Natural killer cell treated with Interleukin-12 subunit alpha and Interleukin-12 subunit beta and Interleukin-15 and Interleukin-18, amount 100 ng/mL, for 72 hours (primary cell): ENCODE measurements at regions not wholly inside any gene's neighbourhood (a gene's known extent, or its start where the extent isn't known, plus 50 kb on each side); places are given as distances from the start of the nearest gene placed in this dataset.
A peak's percentile ranks its signal among the peaks of the same experiment; 100 is the strongest.

Experiments
- ATAC-seq, 2 donors: fragments of 150-1000 bp; cut with Tn5 transposase in 1 of 2; sonication (Bioruptor Pico), chemical (Tn5 transposase) in 1 of 2; 2 replicates each; pipeline ENCODE4 v1.10.0; 2021
- DNase-seq: peaks from one replicate; pipeline ENCODE4 v3.0.0; 2022; ENCODE audit warnings: low spot score
- H3K27ac Mint-ChIP-seq, 2 donors: 1 replicate in 1 of 2; 2 replicates in 1 of 2; pipeline ENCODE4 v1.8.0; 2022; ENCODE audit warnings: mixed read lengths in 2 of 2, mild to moderate bottlenecking in 1 of 2, moderate library complexity in 1 of 2
- H3K27me3 Mint-ChIP-seq, 2 donors: 1 replicate in 1 of 2; 2 replicates in 1 of 2; pipeline ENCODE4 v1.8.0; 2022; ENCODE audit warnings: mixed read lengths in 2 of 2
- H3K36me3 Mint-ChIP-seq: one replicate; pipeline ENCODE4 v1.8.0; 2022; ENCODE audit warnings: mixed read lengths
- H3K4me1 Mint-ChIP-seq, 2 donors: 1 replicate in 1 of 2; 2 replicates in 1 of 2; pipeline ENCODE4 v1.8.0; 2022; ENCODE audit warnings: low read depth in 2 of 2, mixed read lengths in 2 of 2, mild to moderate bottlenecking in 1 of 2
- H3K4me3 Mint-ChIP-seq: one replicate; pipeline ENCODE4 v1.8.0; 2022; ENCODE audit warnings: mixed read lengths
- H3K9me3 Mint-ChIP-seq: 2 replicates; pipeline ENCODE4 v1.8.0; 2022; ENCODE audit warnings: mixed read lengths

DNA sequence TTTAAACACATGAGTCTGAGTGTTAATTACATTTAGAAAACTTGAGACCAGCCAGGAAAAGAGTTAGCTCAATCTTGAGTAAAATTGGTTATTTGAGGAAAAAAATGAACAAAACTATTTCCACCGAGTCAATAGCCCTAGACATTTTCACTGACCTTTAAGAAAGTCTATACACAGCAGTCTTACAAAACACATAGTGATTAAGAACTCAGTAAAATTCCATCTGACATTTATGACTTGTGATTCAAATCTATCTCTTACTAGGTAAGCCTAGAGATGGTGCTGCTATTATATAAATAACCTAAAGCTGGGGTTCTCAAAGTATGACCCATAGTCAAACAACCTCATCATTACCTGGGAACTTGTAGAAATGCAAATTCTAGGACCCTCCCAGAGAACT lies 109.1 kb upstream of the COL8A1 start:
- H3K4me1 Mint-ChIP-seq = no peaks in the 10 kb centered on the region
- no peak overlapping the region for H3K27ac Mint-ChIP-seq
- H3K9me3 Mint-ChIP-seq = peaks cover 9% of the 10 kb centered on the region
- DNase-seq (no peak), ATAC-seq (no peak)
- H3K36me3 Mint-ChIP-seq = no peaks in the 10 kb centered on the region
- H3K4me3 Mint-ChIP-seq = no peak overlapping the region
- H3K27me3 Mint-ChIP-seq = no peaks in the 10 kb centered on the region

DNA sequence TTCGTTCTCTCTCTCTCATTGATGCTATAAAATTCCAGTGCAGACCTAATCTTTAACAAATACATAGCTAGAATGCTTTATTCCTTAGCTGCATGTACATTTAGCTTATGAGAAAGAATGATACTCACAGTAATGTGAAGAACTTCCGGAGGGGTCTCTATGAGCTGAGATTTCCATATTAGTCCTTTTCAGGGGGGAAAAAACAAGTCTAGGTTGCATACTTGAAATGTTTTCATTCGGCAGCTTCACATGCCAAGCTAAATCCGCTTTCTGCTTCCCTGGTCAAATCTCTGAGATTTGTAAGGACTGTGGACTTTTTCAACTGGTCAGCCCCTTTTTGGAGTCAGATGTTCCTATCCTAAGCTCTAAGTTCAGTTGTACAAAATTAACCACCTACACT lies 111.5 kb upstream of the COL8A1 start:
- ATAC-seq (no peak), DNase-seq (no peak)
- Mint-ChIP-seq H3K27ac (no peak overlapping the region), H3K36me3 (no peaks in the 10 kb centered on the region), H3K4me1 (no peaks in the 10 kb centered on the region), H3K27me3 (no peaks in the 10 kb centered on the region), H3K4me3 (no peak overlapping the region), H3K9me3 (peaks cover 9% of the 10 kb centered on the region)

DNA sequence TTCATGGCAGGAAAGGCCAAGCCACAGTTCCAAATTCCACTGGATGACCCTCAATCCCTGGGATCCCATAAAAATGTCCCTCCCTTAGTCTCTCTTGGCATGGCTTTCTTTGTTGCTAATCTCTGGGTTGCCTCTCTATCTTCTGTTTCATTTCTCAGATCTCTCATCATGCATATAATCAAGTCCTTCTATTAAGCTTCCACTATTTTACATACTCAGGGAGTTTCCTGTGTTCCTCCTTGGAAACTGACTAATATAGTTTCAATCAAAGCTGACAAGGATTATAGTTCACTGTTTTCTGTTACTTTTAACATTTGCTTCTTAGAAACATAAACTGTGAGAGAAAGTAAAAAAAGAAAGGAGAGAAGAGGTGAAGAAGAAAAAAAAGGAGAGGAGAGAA lies 113.8 kb upstream of the COL8A1 start:
- no peaks in the 10 kb centered on the region for H3K36me3 Mint-ChIP-seq
- DNase-seq (no peak), ATAC-seq (no peak)
- no peaks in the 10 kb centered on the region for H3K27me3 Mint-ChIP-seq
- H3K4me1 Mint-ChIP-seq = no peaks in the 10 kb centered on the region
- peaks cover 13% of the 10 kb centered on the region for H3K9me3 Mint-ChIP-seq
- no peak overlapping the region for H3K4me3 Mint-ChIP-seq
- no peak overlapping the region for H3K27ac Mint-ChIP-seq

DNA sequence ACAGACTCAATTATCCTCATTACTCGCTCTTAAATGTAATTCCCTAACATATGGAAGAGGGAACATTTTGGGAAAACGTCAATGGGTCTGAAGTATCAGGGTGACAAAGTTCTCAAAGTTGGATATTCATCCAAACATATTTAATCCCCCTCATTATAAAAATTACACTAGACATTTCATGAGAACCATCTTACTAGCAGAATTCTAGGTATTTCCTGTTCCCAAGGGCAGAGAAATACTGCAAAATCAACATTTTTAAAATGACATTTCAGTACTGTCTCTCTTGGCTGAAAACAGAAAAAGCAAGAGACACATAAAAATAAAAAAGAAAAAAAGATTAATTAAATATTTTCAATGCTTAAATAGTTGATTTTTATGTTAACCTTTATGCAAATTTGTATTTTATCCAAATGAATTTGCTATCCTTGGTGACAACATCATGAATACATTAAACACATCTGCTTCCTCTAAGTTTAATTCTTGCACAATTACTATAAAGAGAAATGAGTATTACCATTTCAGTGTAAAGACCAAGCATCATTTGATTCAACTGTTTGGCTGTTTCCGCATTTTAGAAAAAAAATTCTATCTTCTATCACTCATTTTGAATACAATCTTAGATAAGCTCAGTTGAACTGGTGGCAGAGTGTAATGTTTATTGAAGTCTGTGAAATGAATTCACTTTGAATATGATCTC lies 114.8 kb upstream of the COL8A1 start:
- no peaks in the 10 kb centered on the region for H3K27me3 Mint-ChIP-seq
- no peak overlapping the region for H3K27ac Mint-ChIP-seq
- ATAC-seq = no peak
- no peaks in the 10 kb centered on the region for H3K36me3 Mint-ChIP-seq
- H3K4me3 Mint-ChIP-seq = no peak overlapping the region
- H3K4me1 Mint-ChIP-seq = no peaks in the 10 kb centered on the region
- H3K9me3 Mint-ChIP-seq = peaks cover 17% of the 10 kb centered on the region
- no peak for DNase-seq

DNA sequence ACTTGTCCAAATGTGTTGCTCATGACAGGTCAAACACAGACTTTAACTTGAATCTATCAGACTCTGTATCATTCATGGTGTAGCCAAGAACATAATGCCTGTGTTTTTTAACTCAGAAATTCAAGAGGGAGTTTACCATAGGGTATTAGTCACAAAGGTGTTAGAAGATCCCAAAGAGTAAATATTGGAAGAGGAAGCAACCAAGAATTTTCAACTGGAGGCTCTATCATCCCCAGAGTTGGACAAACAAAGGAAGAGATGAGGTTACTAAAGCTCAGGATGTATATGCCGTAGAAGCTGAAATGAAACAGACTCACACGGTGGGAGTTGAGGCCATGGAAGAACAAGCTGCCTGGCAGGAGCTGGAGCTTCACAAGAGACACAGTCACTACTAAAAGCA lies 116.2 kb upstream of the COL8A1 start:
- H3K9me3 Mint-ChIP-seq = peaks cover 17% of the 10 kb centered on the region
- no peak overlapping the region for H3K27ac Mint-ChIP-seq
- no peaks in the 10 kb centered on the region for H3K27me3 Mint-ChIP-seq
- H3K4me3 Mint-ChIP-seq = no peak overlapping the region
- DNase-seq (no peak), ATAC-seq (no peak)
- H3K4me1 Mint-ChIP-seq = no peaks in the 10 kb centered on the region
- H3K36me3 Mint-ChIP-seq = no peaks in the 10 kb centered on the region

DNA sequence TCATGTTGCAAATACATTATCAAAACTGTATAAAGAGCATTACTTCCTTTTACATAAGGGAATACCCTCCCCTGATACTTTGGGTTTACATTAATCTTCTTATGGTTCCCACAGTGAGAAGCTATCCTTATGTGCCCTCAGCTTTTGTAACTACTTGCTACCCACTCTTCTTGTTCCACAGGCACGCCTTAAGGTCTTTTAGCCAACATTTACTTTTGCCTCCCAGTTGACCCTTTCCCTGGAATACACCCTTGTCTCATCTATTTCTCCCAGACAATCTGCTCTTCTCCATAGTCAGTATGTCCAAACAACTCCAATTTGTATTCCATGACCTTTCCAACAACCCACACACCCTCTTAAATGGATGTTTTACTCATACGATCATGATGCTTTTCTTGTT lies 116.8 kb upstream of the COL8A1 start:
- DNase-seq (no peak), ATAC-seq (no peak)
- no peaks in the 10 kb centered on the region for H3K27me3 Mint-ChIP-seq
- no peak overlapping the region for H3K4me3 Mint-ChIP-seq
- H3K36me3 Mint-ChIP-seq = no peaks in the 10 kb centered on the region
- no peaks in the 10 kb centered on the region for H3K4me1 Mint-ChIP-seq
- peaks cover 17% of the 10 kb centered on the region for H3K9me3 Mint-ChIP-seq
- H3K27ac Mint-ChIP-seq = no peak overlapping the region

DNA sequence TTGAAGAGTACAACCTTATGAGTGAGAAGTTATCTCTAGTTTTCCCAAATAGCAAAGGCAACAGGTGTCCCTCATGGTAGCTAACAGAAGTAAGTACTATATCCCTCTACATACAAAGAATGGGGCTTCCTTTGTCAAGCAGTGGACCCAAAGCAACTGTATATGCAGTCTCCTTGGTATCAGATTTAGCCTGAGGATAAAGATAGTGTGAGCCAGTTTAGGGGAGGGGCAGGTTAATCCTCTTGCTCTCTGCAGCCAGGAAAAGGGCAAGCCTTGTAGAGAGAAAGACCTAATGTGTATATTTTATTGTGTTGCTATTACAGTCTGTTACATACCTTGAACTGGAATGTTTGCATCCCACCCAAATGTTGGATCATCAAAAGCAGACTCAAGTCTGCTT lies 117.9 kb upstream of the COL8A1 start:
- H3K27ac Mint-ChIP-seq = no peak overlapping the region

DNA sequence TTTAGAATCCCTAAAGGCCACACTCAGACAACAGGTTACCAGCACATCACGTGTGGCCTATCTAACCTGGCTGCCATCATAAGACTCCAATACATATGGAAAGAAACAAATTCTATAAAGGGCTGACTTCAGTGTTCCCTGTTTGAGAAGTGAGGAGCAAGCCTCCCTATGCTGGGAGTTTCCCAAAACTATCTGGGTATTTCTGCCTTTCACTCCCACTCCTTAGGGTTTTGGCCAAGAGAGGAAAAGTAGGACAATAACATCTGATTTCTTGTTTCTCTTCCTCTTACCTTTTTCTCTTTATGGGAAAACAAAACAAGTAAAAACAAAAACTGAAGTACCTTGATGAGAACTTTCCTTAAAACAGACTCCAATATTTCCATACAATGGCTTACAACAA lies 121.5 kb upstream of the COL8A1 start:
- no peaks in the 10 kb centered on the region for H3K4me1 Mint-ChIP-seq
- no peak for DNase-seq
- H3K27me3 Mint-ChIP-seq = no peaks in the 10 kb centered on the region
- no peak overlapping the region for H3K27ac Mint-ChIP-seq
- H3K9me3 Mint-ChIP-seq = peaks cover 14% of the 10 kb centered on the region
- H3K36me3 Mint-ChIP-seq = no peaks in the 10 kb centered on the region
- no peak overlapping the region for H3K4me3 Mint-ChIP-seq
- no peak for ATAC-seq

More for the DNA sequence above, 117.9 kb upstream of the COL8A1 start:
- Mint-ChIP-seq H3K36me3 (no peaks in the 10 kb centered on the region), H3K27me3 (no peaks in the 10 kb centered on the region), H3K9me3 (peaks cover 15% of the 10 kb centered on the region), H3K4me3 (no peak overlapping the region), H3K4me1 (no peaks in the 10 kb centered on the region)
- DNase-seq (no peak), ATAC-seq (no peak)

DNA sequence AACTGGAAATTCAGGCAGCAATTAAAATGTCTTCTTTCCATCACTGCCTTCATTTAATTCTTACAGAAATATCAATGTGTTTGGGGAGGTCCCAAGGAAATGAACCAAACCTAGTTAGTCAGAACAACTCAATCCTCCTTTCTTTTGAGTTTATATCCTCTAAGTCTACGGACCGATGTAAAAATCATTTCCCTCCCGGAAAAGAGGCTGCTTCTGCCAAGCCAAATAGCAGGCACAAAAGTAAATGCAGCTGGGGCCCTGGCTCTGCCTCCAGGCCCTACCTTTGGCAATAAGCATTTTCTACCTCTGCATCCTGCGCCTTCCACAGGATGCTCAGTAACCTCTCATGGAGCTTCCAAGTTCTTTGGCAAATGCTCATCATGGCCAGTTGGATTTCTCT lies 122.5 kb upstream of the COL8A1 start:
- peaks cover 10% of the 10 kb centered on the region for H3K9me3 Mint-ChIP-seq
- H3K36me3 Mint-ChIP-seq = no peaks in the 10 kb centered on the region
- DNase-seq = no peak

DNA sequence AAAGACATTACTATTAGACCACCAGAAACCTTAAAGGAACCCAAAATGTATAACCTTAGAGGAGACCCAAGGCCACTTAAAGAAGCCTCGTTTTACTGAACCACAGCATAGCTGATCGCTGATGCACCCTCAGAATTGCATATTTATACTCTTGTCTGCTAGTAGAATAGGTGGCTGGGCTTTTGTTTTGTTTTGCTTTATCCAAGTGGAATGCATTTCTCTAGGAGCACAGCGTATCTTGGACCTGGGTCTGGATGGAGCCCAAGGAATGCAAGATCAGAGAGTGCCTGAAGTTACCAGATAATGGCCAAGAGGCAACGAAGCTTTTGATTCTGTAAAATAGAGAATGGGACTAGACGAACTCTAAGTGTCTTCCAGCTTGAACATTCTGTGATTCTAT lies 129.2 kb upstream of the COL8A1 start:
- Mint-ChIP-seq H3K27me3 (no peaks in the 10 kb centered on the region), H3K27ac (no peak overlapping the region), H3K9me3 (no peaks in the 10 kb centered on the region), H3K4me1 (peaks cover 3 to 5% of the 10 kb centered on the region in 2 donors), H3K4me3 (no peak overlapping the region), H3K36me3 (no peaks in the 10 kb centered on the region)
- DNase-seq = no peak
- no peak for ATAC-seq

More for the DNA sequence above, 122.5 kb upstream of the COL8A1 start:
- no peaks in the 10 kb centered on the region for H3K27me3 Mint-ChIP-seq
- no peaks in the 10 kb centered on the region for H3K4me1 Mint-ChIP-seq
- ATAC-seq = no peak
- no peak overlapping the region for H3K4me3 Mint-ChIP-seq
- no peak overlapping the region for H3K27ac Mint-ChIP-seq

DNA sequence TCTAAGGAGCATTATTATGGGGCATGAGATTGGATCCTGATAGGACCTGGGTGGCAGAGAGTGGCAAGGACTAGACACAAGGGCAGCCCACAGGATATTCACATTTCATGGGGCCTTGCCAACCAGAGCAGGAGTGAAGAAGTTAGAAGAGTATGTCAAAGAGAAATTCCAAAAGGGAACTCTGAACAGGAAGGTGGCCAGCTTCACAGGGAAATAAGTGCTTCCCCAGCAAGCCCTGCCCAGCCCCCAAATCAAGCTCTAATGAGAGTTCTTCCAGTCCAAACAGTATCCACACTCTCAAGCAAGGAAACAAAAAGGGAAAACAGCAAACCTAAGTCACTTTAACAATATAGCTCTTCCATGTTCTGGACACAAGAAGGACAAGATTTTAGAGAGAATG lies 130.2 kb upstream of the COL8A1 start:
- Mint-ChIP-seq H3K9me3 (no peaks in the 10 kb centered on the region), H3K27ac (no peak overlapping the region), H3K36me3 (no peaks in the 10 kb centered on the region), H3K4me3 (no peak overlapping the region), H3K27me3 (no peaks in the 10 kb centered on the region), H3K4me1 (peaks cover 3 to 5% of the 10 kb centered on the region in 2 donors)
- DNase-seq = no peak
- no peak for ATAC-seq

DNA sequence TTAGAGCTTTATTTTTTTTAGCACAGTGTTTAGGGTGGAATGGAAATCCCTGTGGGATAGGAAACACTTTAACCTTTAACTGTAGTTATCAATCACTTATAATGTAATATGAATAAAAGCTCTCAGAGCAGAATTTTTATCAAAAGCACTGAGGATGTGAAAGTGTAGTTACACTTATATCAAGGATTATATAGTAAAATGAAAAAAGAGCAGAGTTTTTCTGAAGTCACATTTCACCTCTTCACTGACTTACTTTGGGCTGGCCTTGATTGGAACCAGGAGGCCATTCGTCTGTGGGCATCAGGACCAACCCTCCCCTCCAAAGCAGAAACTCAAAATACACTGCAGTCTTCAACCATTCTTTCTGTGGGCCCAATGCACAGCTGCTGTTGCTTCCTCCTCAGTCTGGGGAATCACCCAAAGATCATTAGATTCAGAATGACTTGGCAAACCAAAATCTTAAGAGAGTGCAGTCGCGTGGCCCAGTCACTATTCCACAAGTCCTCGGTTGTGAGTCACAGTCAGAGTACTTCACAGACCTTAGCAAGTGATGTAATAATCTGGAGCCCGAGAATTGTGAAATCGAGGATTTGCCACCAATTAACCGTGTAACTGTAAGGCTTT lies 132.6 kb upstream of the COL8A1 start:
- Mint-ChIP-seq H3K9me3 (no peaks in the 10 kb centered on the region), H3K36me3 (no peaks in the 10 kb centered on the region), H3K27ac (peak overlapping the region in 1 of 2 donors; percentile 40), H3K4me1 (peaks cover 3 to 5% of the 10 kb centered on the region in 2 donors), H3K27me3 (no peaks in the 10 kb centered on the region), H3K4me3 (peak overlapping the region; percentile 62)
- ATAC-seq (peak; percentile 92 to 93), DNase-seq (peak; percentile 63)

DNA sequence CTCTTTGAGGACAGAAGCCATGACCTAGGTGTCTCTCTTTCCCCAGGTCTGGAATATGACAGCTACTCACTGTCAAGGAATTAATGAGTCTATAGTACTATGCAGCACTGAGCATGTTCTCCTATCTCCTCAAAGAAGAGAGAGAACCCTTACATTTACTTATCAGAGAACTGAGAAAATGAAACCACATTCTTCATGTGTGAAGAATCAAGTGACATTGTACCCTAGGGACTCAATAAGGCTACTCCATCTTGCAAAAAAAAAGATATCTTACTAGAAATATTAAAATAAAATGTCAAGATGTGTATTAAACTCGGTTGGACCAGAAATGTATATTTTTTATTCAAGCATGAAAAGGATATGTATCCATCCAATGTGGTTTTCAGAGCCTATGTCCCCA lies 133.2 kb upstream of the COL8A1 start:
- H3K27ac Mint-ChIP-seq = no peak overlapping the region
- no peaks in the 10 kb centered on the region for H3K9me3 Mint-ChIP-seq
- ATAC-seq (no peak), DNase-seq (no peak)
- H3K36me3 Mint-ChIP-seq = no peaks in the 10 kb centered on the region
- no peaks in the 10 kb centered on the region for H3K27me3 Mint-ChIP-seq
- no peak overlapping the region for H3K4me3 Mint-ChIP-seq
- H3K4me1 Mint-ChIP-seq = peaks cover 3 to 5% of the 10 kb centered on the region in 2 donors

DNA sequence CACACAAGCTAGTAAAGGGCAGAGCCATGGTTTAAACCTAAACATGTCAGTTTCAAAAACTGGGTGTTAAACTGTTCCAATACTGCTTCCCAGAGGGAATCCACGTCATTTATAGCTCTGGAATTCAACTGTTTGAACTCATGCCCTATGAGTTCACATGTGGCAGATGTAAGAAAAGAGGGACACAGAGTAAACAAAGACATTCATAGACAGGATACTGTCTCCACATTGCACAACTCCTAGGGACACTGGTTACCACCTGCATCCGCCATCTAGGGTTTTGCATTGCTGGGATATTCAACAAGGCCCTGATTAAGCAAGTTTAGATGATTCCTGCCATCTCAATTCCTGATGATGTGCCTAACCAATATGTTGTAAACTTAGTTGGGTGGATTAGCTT lies 134.1 kb upstream of the COL8A1 start:
- no peak overlapping the region for H3K4me3 Mint-ChIP-seq
- DNase-seq (no peak), ATAC-seq (no peak)
- no peaks in the 10 kb centered on the region for H3K36me3 Mint-ChIP-seq
- no peaks in the 10 kb centered on the region for H3K27me3 Mint-ChIP-seq
- H3K27ac Mint-ChIP-seq = no peak overlapping the region
- peaks cover 3 to 5% of the 10 kb centered on the region in 2 donors for H3K4me1 Mint-ChIP-seq
- H3K9me3 Mint-ChIP-seq = no peaks in the 10 kb centered on the region

DNA sequence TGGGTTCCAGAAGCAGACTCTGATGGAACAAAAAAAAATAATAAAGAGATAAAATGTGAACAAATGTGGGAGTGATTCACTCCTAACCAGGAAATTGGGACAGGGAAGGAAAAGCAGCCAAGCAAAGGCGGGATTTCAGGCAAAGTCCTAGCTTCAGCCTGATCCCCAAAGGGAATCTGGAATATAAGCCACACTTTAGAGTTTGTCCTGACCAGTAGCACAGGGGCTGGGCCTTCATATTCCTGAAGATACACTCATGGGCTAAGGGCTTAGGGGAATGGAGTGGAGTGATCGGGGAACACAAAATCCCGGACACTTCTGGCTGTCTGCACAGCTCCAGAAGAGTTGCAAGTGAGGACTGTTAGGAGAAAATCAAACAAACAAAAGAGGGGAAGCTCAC lies 135.0 kb upstream of the COL8A1 start:
- Mint-ChIP-seq H3K4me3 (no peak overlapping the region), H3K36me3 (no peaks in the 10 kb centered on the region), H3K27me3 (no peaks in the 10 kb centered on the region), H3K9me3 (no peaks in the 10 kb centered on the region), H3K4me1 (peaks cover 3 to 5% of the 10 kb centered on the region in 2 donors), H3K27ac (no peak overlapping the region)
- DNase-seq = no peak
- ATAC-seq = no peak
